Neural progenitor cell (in vitro differentiated cells): ENCODE measurements at regions not wholly inside any gene's neighbourhood (a gene's known extent, or its start where the extent isn't known, plus 50 kb on each side); places are given as distances from the start of the nearest gene placed in this dataset.
A peak's percentile ranks its signal among the peaks of the same experiment; 100 is the strongest.

Experiments used
- DNase-seq: peaks from one replicate; pipeline ENCODE4 v3.0.0-alpha.2; 2016; ENCODE audit warnings: low spot score
- H2AFZ ChIP-seq: fragments of 200-600 bp; sonication (generic); replicated peaks from 2 replicates; pipeline ENCODE4 v1.6.1; 2016; ENCODE audit warnings: antibody characterized with exemption
- H3F3A ChIP-seq: fragments of 200-600 bp; sonication (generic); 2 replicates; pipeline ENCODE4 v1.6.1; 2016; ENCODE audit warnings: antibody characterized with exemption, low read depth
- H3K27ac ChIP-seq: fragments of 200-600 bp; sonication (generic); 2 replicates; pipeline ENCODE4 v1.5.1; 2016; ENCODE audit warnings: mild to moderate bottlenecking
- H3K27me3 ChIP-seq: fragments of 200-600 bp; sonication (generic); 2 replicates; pipeline ENCODE4 v1.6.1; 2016; ENCODE audit warnings: mild to moderate bottlenecking, moderate library complexity
- H3K36me3 ChIP-seq: fragments of 200-600 bp; sonication (generic); 2 replicates; pipeline ENCODE4 v1.5.1; 2016
- H3K4me1 ChIP-seq: fragments of 200-600 bp; sonication (generic); 2 replicates; pipeline ENCODE4 v1.6.1; 2016; ENCODE audit warnings: mixed run types
- H3K4me2 ChIP-seq: fragments of 200-600 bp; sonication (generic); 2 replicates; pipeline ENCODE4 v1.6.1; 2016
- H3K4me3 ChIP-seq: fragments of 200-600 bp; sonication (generic); 2 replicates; pipeline ENCODE4 v1.5.1; 2016
- H3K79me2 ChIP-seq: fragments of 200-600 bp; sonication (generic); 2 replicates; pipeline ENCODE4 v1.6.1; 2016; ENCODE audit warnings: low read depth
- H3K9ac ChIP-seq: fragments of 200-600 bp; sonication (generic); 2 replicates; pipeline ENCODE4 v1.6.1; 2016
- H3K9me3 ChIP-seq: fragments of 200-600 bp; sonication (generic); 2 replicates; pipeline ENCODE4 v1.5.1; 2016; ENCODE audit warnings: low read depth
- H4K20me1 ChIP-seq: fragments of 200-600 bp; sonication (generic); 2 replicates; pipeline ENCODE4 v1.6.1; 2016; ENCODE audit warnings: low read depth
- H3K27ac Mint-ChIP-seq: 3 replicates; pipeline ENCODE4 v1.8.0; 2021; ENCODE audit warnings: mixed read lengths
- H3K27me3 Mint-ChIP-seq: 2 replicates; pipeline ENCODE4 v1.8.0; 2022; ENCODE audit warnings: low read depth, mild to moderate bottlenecking, inconsistent platforms, moderate library complexity, mixed read lengths; ENCODE audit not compliant: insufficient read depth
- H3K36me3 Mint-ChIP-seq: 3 replicates; pipeline ENCODE4 v1.8.0; 2021; ENCODE audit warnings: mixed read lengths
- H3K4me1 Mint-ChIP-seq: 3 replicates; pipeline ENCODE4 v1.8.0; 2021; ENCODE audit warnings: mixed read lengths
- H3K4me3 Mint-ChIP-seq: 3 replicates; pipeline ENCODE4 v1.8.0; 2021; ENCODE audit warnings: mild to moderate bottlenecking, moderate library complexity, mixed read lengths
- H3K9me3 Mint-ChIP-seq: 3 replicates; pipeline ENCODE4 v1.8.0; 2020; ENCODE audit warnings: mixed read lengths
- CTCF ChIP-seq: fragments of 200-600 bp; sonication (generic); IDR thresholded peaks from 2 replicates; pipeline ENCODE4 v1.5.1; 2017; ENCODE audit warnings: antibody characterized with exemption, mild to moderate bottlenecking
- EZH2 ChIP-seq: fragments of 200-600 bp; sonication (generic); IDR thresholded peaks from 2 replicates; pipeline ENCODE4 v1.6.1; 2017; ENCODE audit warnings: antibody characterized with exemption, mild to moderate bottlenecking, moderate library complexity
- EZH2phosphoT487 ChIP-seq: fragments of 200-600 bp; sonication (generic); IDR thresholded peaks from 2 replicates; pipeline ENCODE4 v1.6.1; 2017; ENCODE audit warnings: antibody characterized with exemption

DNA sequence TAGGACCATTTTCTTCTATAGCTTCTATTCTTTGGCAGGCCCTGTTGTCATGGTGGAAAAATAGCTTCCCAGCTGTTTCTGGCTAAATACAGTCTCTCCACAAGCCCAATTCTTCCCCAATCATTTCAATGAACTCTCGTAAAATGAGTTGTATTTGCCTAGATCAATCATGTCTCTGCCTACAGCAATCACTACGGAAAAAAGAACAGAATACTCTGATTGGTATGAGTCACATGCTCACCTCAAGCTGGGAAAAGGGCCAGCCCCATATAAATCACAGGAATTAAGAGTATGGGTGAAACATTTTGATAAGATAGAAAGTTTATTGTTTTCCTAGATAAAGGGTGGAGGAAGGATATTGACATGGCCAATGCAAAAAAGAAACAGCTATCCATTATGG is 711.4 kb downstream of the EFNA5 start:
- H3K4me3 Mint-ChIP-seq = no peak overlapping the region
- H3K27ac Mint-ChIP-seq = no peak overlapping the region
- peaks cover 3% of the 10 kb centered on the region for H3K4me1 Mint-ChIP-seq

DNA sequence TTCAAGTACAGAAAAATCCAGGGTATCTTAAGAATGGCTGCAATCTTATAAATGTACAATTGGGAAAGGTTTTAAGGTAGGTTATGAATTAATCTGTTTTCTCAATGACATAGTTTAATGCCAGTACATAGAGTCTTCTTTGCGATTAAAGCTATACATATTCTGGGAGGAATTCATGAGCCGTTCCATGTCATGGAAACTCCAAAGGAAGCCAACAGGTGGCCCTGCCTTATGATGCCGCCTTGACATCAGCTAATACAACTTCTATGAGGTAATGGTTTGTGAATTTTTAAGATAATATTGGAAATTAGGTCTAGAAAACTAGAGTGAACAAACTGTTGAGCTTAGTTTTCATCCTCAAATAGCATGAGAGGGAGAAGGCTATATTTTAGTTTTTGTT is 713.4 kb downstream of the EFNA5 start:
- Histone ChIP-seq H4K20me1 (no peaks in the 10 kb centered on the region), H2AFZ (no peak overlapping the region), H3K27ac (no peak overlapping the region), H3F3A (no peaks in the 10 kb centered on the region), H3K4me2 (no peak overlapping the region), H3K9ac (no peak overlapping the region), H3K4me1 (no peaks in the 10 kb centered on the region), H3K27me3 (no peaks in the 10 kb centered on the region), H3K79me2 (no peaks in the 10 kb centered on the region), H3K36me3 (no peaks in the 10 kb centered on the region), H3K9me3 (no peaks in the 10 kb centered on the region), H3K4me3 (no peak overlapping the region)
- Mint-ChIP-seq H3K4me3 (no peak overlapping the region), H3K36me3 (no peaks in the 10 kb centered on the region), H3K27ac (no peak overlapping the region), H3K9me3 (no peaks in the 10 kb centered on the region), H3K4me1 (peaks cover 3% of the 10 kb centered on the region), H3K27me3 (no peaks in the 10 kb centered on the region)
- TF ChIP-seq EZH2 = no peak
- TF ChIP-seq CTCF = no peak
- no peak for TF ChIP-seq EZH2phosphoT487
- no peak for DNase-seq

More for the DNA sequence above, 711.4 kb downstream of the EFNA5 start:
- no peaks in the 10 kb centered on the region for H3K36me3 Mint-ChIP-seq
- Histone ChIP-seq H3K4me3 (no peak overlapping the region), H3K36me3 (no peaks in the 10 kb centered on the region), H2AFZ (peak overlapping the region; percentile 14), H3K79me2 (no peaks in the 10 kb centered on the region), H3K9ac (no peak overlapping the region), H3K4me1 (no peaks in the 10 kb centered on the region), H3F3A (no peaks in the 10 kb centered on the region), H3K27me3 (no peaks in the 10 kb centered on the region), H3K9me3 (no peaks in the 10 kb centered on the region), H3K27ac (no peak overlapping the region), H4K20me1 (no peaks in the 10 kb centered on the region), H3K4me2 (no peak overlapping the region)
- DNase-seq = no peak
- no peaks in the 10 kb centered on the region for H3K9me3 Mint-ChIP-seq
- TF ChIP-seq CTCF (no peak), EZH2 (no peak), EZH2phosphoT487 (no peak)
- H3K27me3 Mint-ChIP-seq = no peaks in the 10 kb centered on the region

- Mint-ChIP-seq H3K4me1 (peaks cover 3% of the 10 kb centered on the region), H3K27me3 (no peaks in the 10 kb centered on the region), H3K4me3 (no peak overlapping the region), H3K27ac (no peak overlapping the region), H3K36me3 (no peaks in the 10 kb centered on the region), H3K9me3 (no peaks in the 10 kb centered on the region)
- Histone ChIP-seq H4K20me1 (no peaks in the 10 kb centered on the region), H3K4me1 (no peaks in the 10 kb centered on the region), H3K9ac (no peak overlapping the region), H3K79me2 (no peaks in the 10 kb centered on the region), H3K27ac (no peak overlapping the region), H3K27me3 (no peaks in the 10 kb centered on the region), H3K36me3 (no peaks in the 10 kb centered on the region), H3F3A (no peaks in the 10 kb centered on the region), H3K4me2 (no peak overlapping the region), H3K4me3 (no peak overlapping the region), H2AFZ (no peak overlapping the region), H3K9me3 (no peaks in the 10 kb centered on the region)
- TF ChIP-seq EZH2phosphoT487 (no peak), CTCF (no peak), EZH2 (no peak)
- no peak for DNase-seq
Observed at GRCh38 chr5:106956886-106957285, 713.9 kb downstream of the EFNA5 start.

DNA sequence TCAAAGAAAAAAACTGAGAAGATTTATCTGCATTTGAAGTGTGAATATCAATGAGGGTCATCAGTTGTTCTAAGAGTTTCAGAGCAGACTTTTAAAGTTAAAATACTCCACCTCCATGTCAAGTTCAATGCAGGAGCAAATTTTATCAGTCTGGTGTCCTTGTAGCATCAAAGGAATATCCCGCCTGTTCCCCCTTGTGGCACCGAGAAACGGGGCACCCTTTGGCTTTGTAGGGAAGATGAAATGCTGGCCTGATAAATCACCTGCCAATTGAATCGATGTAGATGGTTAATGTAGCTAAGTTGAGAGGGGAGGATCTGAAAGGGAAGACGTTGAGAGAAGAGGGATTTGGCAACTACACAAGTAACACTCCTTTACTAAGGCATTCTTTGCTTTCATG is 714.5 kb downstream of the EFNA5 start:
- Histone ChIP-seq H3F3A (no peaks in the 10 kb centered on the region), H2AFZ (no peak overlapping the region), H3K9me3 (no peaks in the 10 kb centered on the region), H3K4me1 (no peaks in the 10 kb centered on the region), H3K27ac (no peak overlapping the region), H3K9ac (no peak overlapping the region), H3K36me3 (no peaks in the 10 kb centered on the region), H3K27me3 (no peaks in the 10 kb centered on the region), H3K79me2 (no peaks in the 10 kb centered on the region), H3K4me2 (no peak overlapping the region), H3K4me3 (no peak overlapping the region), H4K20me1 (no peaks in the 10 kb centered on the region)
- H3K36me3 Mint-ChIP-seq = no peaks in the 10 kb centered on the region
- H3K4me3 Mint-ChIP-seq = no peak overlapping the region
- no peaks in the 10 kb centered on the region for H3K9me3 Mint-ChIP-seq
- no peak overlapping the region for H3K27ac Mint-ChIP-seq
- no peaks in the 10 kb centered on the region for H3K27me3 Mint-ChIP-seq
- no peak for DNase-seq
- TF ChIP-seq CTCF = no peak
- no peak for TF ChIP-seq EZH2phosphoT487
- TF ChIP-seq EZH2 = no peak
- H3K4me1 Mint-ChIP-seq = peaks cover 3% of the 10 kb centered on the region
